HEK293 (cell line): ENCODE measurements at regions not wholly inside any gene's neighbourhood (a gene's known extent, or its start where the extent isn't known, plus 50 kb on each side); places are given as distances from the start of the nearest gene placed in this dataset.

Experiments
- CTCF ChIA-PET: fragments of 350-600 bp; formaldehyde crosslinking; extraction: SDS; loops from one replicate; lab custom pipeline; 2021; ENCODE audit warnings: antibody characterized with exemption; lab: Yijun Ruan, JAX
- POLR2A ChIA-PET: fragments of 300-600 bp; formaldehyde crosslinking; extraction: SDS; loops from one replicate; lab custom pipeline; 2020; ENCODE audit warnings: antibody characterized with exemption, inconsistent platforms; lab: Yijun Ruan, JAX
- H3K27ac ChIP-seq: fragments of 200-500 bp; sonication (Bioruptor generic); 2 replicates; pipeline ENCODE4 v1.5.1; 2014; ENCODE audit warnings: low read depth, low read length, control low read depth, inconsistent platforms; ENCODE audit errors: extremely low read depth
- H3K36me3 ChIP-seq, 2 experiments: fragments of 200-500 bp in 1 of 2; sonication (Bioruptor generic) in 1 of 2; 1 replicate in 1 of 2; 2 replicates in 1 of 2; pipeline ENCODE4 v1.5.1; 2014 to 2017; ENCODE audit warnings: inconsistent platforms in 2 of 2, low read length in 2 of 2; ENCODE audit not compliant: control insufficient read depth in 2 of 2, insufficient read depth in 1 of 2
- H3K4me1 ChIP-seq: fragments of 200-500 bp; sonication (Bioruptor generic); 2 replicates; pipeline ENCODE4 v1.5.1; 2014; ENCODE audit warnings: mild to moderate bottlenecking, low read length, inconsistent platforms; ENCODE audit not compliant: control insufficient read depth, insufficient read depth
- H3K4me3 ChIP-seq: 2 replicates; pipeline ENCODE4 v1.5.1; 2011; ENCODE audit warnings: low read depth, mild to moderate bottlenecking, control low read depth, low read length, moderate library complexity
- H3K9me3 ChIP-seq: fragments of 200-500 bp; sonication (Bioruptor generic); 2 replicates; pipeline ENCODE4 v1.5.1; 2014; ENCODE audit warnings: low read depth, low read length, inconsistent platforms; ENCODE audit not compliant: control insufficient read depth, insufficient read depth
- GLI2 ChIP-seq: fragments of 450-650 bp; formaldehyde crosslinking; IDR thresholded peaks from 2 replicates; pipeline ENCODE4; 2017; ENCODE audit warnings: missing biosample characterization, missing genetic modification characterization, low read depth, borderline replicate concordance
- GLI4 ChIP-seq: fragments of 450-650 bp; formaldehyde crosslinking; IDR thresholded peaks from 2 replicates; pipeline ENCODE4 v1.5.1; 2016; ENCODE audit warnings: missing biosample characterization, missing genetic modification characterization
- HOXD13 ChIP-seq: sonication (generic); formaldehyde crosslinking; IDR thresholded peaks from 2 replicates; pipeline ENCODE4 v1.8.0; 2022; ENCODE audit warnings: missing genetic modification reagents, borderline replicate concordance
- KLF9 ChIP-seq: fragments of 450-650 bp; formaldehyde crosslinking; IDR thresholded peaks from 2 replicates; pipeline ENCODE4 v1.5.1; 2016; ENCODE audit warnings: missing biosample characterization, missing genetic modification characterization, low read depth
- RBAK ChIP-seq: fragments of 450-650 bp; formaldehyde crosslinking; IDR thresholded peaks from 2 replicates; pipeline ENCODE4 v1.5.1; 2016; ENCODE audit warnings: missing biosample characterization, missing genetic modification characterization
- SETDB1 ChIP-seq: IDR thresholded peaks from one replicate; pipeline ENCODE4 v1.6.1; 2017; ENCODE audit warnings: mild to moderate bottlenecking, low read length, moderate library complexity, mixed read lengths; ENCODE audit not compliant: insufficient read length
- SP3 ChIP-seq: fragments of 450-650 bp; formaldehyde crosslinking; IDR thresholded peaks from 2 replicates; pipeline ENCODE4 v1.5.1; 2016; ENCODE audit warnings: missing biosample characterization, missing genetic modification characterization
- ZBTB10 ChIP-seq: fragments of 450-650 bp; formaldehyde crosslinking; IDR thresholded peaks from 2 replicates; pipeline ENCODE4 v1.5.1; 2016; ENCODE audit warnings: missing biosample characterization, missing genetic modification characterization
- ZBTB6 ChIP-seq: fragments of 450-650 bp; formaldehyde crosslinking; IDR thresholded peaks from 2 replicates; pipeline ENCODE4 v1.5.1; 2017; ENCODE audit warnings: missing biosample characterization, missing genetic modification characterization
- ZNF133 ChIP-seq: fragments of 450-650 bp; formaldehyde crosslinking; IDR thresholded peaks from 2 replicates; pipeline ENCODE4 v1.5.1; 2016; ENCODE audit warnings: missing biosample characterization, missing genetic modification characterization
- ZNF169 ChIP-seq: fragments of 450-650 bp; formaldehyde crosslinking; IDR thresholded peaks from 2 replicates; pipeline ENCODE4 v1.5.1; 2016; ENCODE audit warnings: missing biosample characterization, missing genetic modification characterization
- ZNF18 ChIP-seq: fragments of 450-650 bp; formaldehyde crosslinking; IDR thresholded peaks from 2 replicates; pipeline ENCODE4 v1.5.1; 2016; ENCODE audit warnings: missing biosample characterization, missing genetic modification characterization
- ZNF202 ChIP-seq: fragments of 450-650 bp; formaldehyde crosslinking; IDR thresholded peaks from 2 replicates; pipeline ENCODE4 v1.5.1; 2016; ENCODE audit warnings: missing biosample characterization, missing genetic modification characterization, borderline replicate concordance
- ZNF398 ChIP-seq: fragments of 450-650 bp; formaldehyde crosslinking; IDR thresholded peaks from 2 replicates; pipeline ENCODE4 v1.5.1; 2017; ENCODE audit warnings: missing biosample characterization, missing genetic modification characterization
- ZNF416 ChIP-seq: fragments of 450-650 bp; formaldehyde crosslinking; IDR thresholded peaks from 2 replicates; pipeline ENCODE4 v1.5.1; 2016; ENCODE audit warnings: missing biosample characterization, missing genetic modification characterization
- ZNF473 ChIP-seq: fragments of 450-650 bp; formaldehyde crosslinking; IDR thresholded peaks from 2 replicates; pipeline ENCODE4 v1.5.1; 2017; ENCODE audit warnings: missing biosample characterization, missing genetic modification characterization
- ZNF48 ChIP-seq: fragments of 450-650 bp; formaldehyde crosslinking; IDR thresholded peaks from 2 replicates; pipeline ENCODE4 v1.5.1; 2016; ENCODE audit warnings: missing biosample characterization, missing genetic modification characterization
- ZNF488 ChIP-seq: fragments of 450-650 bp; formaldehyde crosslinking; IDR thresholded peaks from 2 replicates; pipeline ENCODE4 v1.5.1; 2016; ENCODE audit warnings: missing biosample characterization, missing genetic modification characterization
- ZNF513 ChIP-seq: fragments of 450-650 bp; IDR thresholded peaks from 2 replicates; pipeline ENCODE4 v1.5.1; 2018; ENCODE audit warnings: missing biosample characterization, missing genetic modification characterization
- ZNF530 ChIP-seq: fragments of 450-650 bp; formaldehyde crosslinking; IDR thresholded peaks from 2 replicates; pipeline ENCODE4 v1.5.1; 2016; ENCODE audit warnings: low read depth, missing biosample characterization, missing genetic modification characterization
- ZNF600 ChIP-seq: fragments of 450-650 bp; formaldehyde crosslinking; IDR thresholded peaks from 2 replicates; pipeline ENCODE4 v1.5.1; 2016; ENCODE audit warnings: missing biosample characterization, missing genetic modification characterization
- ZNF660 ChIP-seq: fragments of 450-650 bp; IDR thresholded peaks from 2 replicates; pipeline ENCODE4 v1.5.1; 2018; ENCODE audit warnings: missing biosample characterization, mild to moderate bottlenecking, missing genetic modification characterization
- ZNF707 ChIP-seq: fragments of 450-650 bp; formaldehyde crosslinking; IDR thresholded peaks from 2 replicates; pipeline ENCODE4 v1.5.1; 2016; ENCODE audit warnings: missing biosample characterization, missing genetic modification characterization

GRCh38 chr10:20977300-20977699 lies 80.2 kb upstream of the NEBL start:
- Histone ChIP-seq H3K4me1 (no peaks in the 10 kb centered on the region), H3K9me3 (no peaks in the 10 kb centered on the region), H3K4me3 (no peak overlapping the region)
- CTCF ChIA-PET, result no interaction called here
- POLR2A ChIA-PET, result no interaction called here
- no peak for TF ChIP-seq ZNF18 (tag by site-specific recombination)
- no peak for TF ChIP-seq SETDB1
- TF ChIP-seq ZNF707 (tag by site-specific recombination), result no peak
- TF ChIP-seq ZNF488, result no peak
- no peak for TF ChIP-seq ZBTB10 (tag by site-specific recombination)
- TF ChIP-seq ZNF473 (tag by site-specific recombination), result no peak
- no peak for TF ChIP-seq SP3 (tag by site-specific recombination)
- TF ChIP-seq RBAK (tag by site-specific recombination), result no peak
- TF ChIP-seq ZNF600 (tag by site-specific recombination), result no peak
- TF ChIP-seq, all 188 proteins: peak for 0
- no peaks in the 10 kb centered on the region for H3K36me3 ChIP-seq
- no peak overlapping the region for H3K27ac ChIP-seq

GRCh38 chr10:20976891-20977290 lies 79.8 kb upstream of the NEBL start:
- H3K4me3 ChIP-seq, result no peak overlapping the region
- POLR2A ChIA-PET, result no interaction called here
- TF ChIP-seq ZNF660, result no peak
- TF ChIP-seq ZNF169 (tag by site-specific recombination), result no peak
- no peak for TF ChIP-seq ZNF416 (tag by site-specific recombination)
- no peak for TF ChIP-seq ZNF398 (tag by site-specific recombination)
- TF ChIP-seq ZBTB6 (tag by site-specific recombination), result no peak
- no peak for TF ChIP-seq GLI2 (tag by site-specific recombination)
- TF ChIP-seq ZNF513 (tag by site-specific recombination), result no peak
- no peak for TF ChIP-seq HOXD13
- TF ChIP-seq KLF9 (tag by site-specific recombination), result no peak
- no peak for TF ChIP-seq ZNF133 (tag by site-specific recombination)
- TF ChIP-seq ZNF202 (tag by site-specific recombination), result no peak
- TF ChIP-seq ZNF48 (tag by site-specific recombination), result no peak
- no peak for TF ChIP-seq GLI4 (tag by site-specific recombination)
- TF ChIP-seq ZNF530 (tag by site-specific recombination), result no peak
- TF ChIP-seq, all 188 proteins: peak for 0
- H3K4me1 ChIP-seq, result no peaks in the 10 kb centered on the region
- no peak overlapping the region for H3K27ac ChIP-seq
- no peaks in the 10 kb centered on the region for H3K9me3 ChIP-seq
- CTCF ChIA-PET, result no interaction called here
- no peaks in the 10 kb centered on the region for H3K36me3 ChIP-seq
